ENCODE measurements at regions not wholly inside any gene's neighbourhood (a gene's known extent, or its start where the extent isn't known, plus 50 kb on each side); places are given as distances from the start of the nearest gene placed in this dataset.

- RAD21 ChIA-PET (ENCODE audit: low non-redundant PET in 1 of 2, low total read pairs in 2 of 2, uncharacterized antibody in 2 of 2, unreplicated experiment in 2 of 2): no interaction called here
These were observed 362.3 kb downstream of the WDR11 start for GRCh38 chr10:121213437-121213836.

More at GRCh38 chr10:121213437-121213836, 362.3 kb downstream of the WDR11 start:
- H3K4me1 ChIP-seq (ENCODE audit: control insufficient read depth in 1 of 2, insufficient read depth in 2 of 2, low read length in 2 of 2): no peaks in the 10 kb centered on the region
- H3K9ac ChIP-seq (ENCODE audit: low read length): no peak overlapping the region
- no peak overlapping the region for H3K4me3 ChIP-seq (replicated peaks in 1 of 2; ENCODE audit: low read depth in 1 of 2, low read length in 2 of 2)
- DNase-seq (ENCODE audit: low read depth, low spot score) (no peak), ATAC-seq (no peak)
- no peaks in the 10 kb centered on the region for H3K9me2 ChIP-seq (ENCODE audit: insufficient read depth)
- ChIA-PET CTCF (no interaction called here), POLR2A (no interaction called here)
- H2AFZ ChIP-seq (ENCODE audit: low read depth, low read length, poor library complexity, severe bottlenecking): no peak overlapping the region
- TF ChIP-seq ZBTB33 (IDR thresholded peaks at IDR 0.05; ENCODE audit: extremely low read depth, insufficient replicate concordance, low read length) (no peak), SIN3A (IDR thresholded peaks at IDR 0.05; ENCODE audit: low read depth) (no peak), SP1 (IDR thresholded peaks at IDR 0.05; ENCODE audit: low read depth) (no peak), ZFX (IDR thresholded peaks at IDR 0.05) (no peak), MAX (IDR thresholded peaks at IDR 0.05) (no peak), EGR1 (IDR thresholded peaks at IDR 0.05; ENCODE audit: low read depth) (no peak), ATF3 (IDR thresholded peaks at IDR 0.05) (no peak)
- H3K9me3 ChIP-seq (ENCODE audit: control insufficient read depth in 1 of 2, insufficient read depth in 1 of 2, low read depth in 1 of 2, low read length in 2 of 2): no peaks in the 10 kb centered on the region
- H3K79me2 ChIP-seq (ENCODE audit: insufficient read depth, low read length): no peaks in the 10 kb centered on the region
- no peak overlapping the region for H3K27ac ChIP-seq (ENCODE audit: low read depth, low read length)
- BruUV-seq (replicated peaks): no TSS peak
- intact Hi-C loops (cut with micrococcal nuclease): no loop called here
- H3K4me2 ChIP-seq (ENCODE audit: low read length): no peak overlapping the region
- no peaks in the 10 kb centered on the region for H3K36me3 ChIP-seq (ENCODE audit: control insufficient read depth in 1 of 2, insufficient read depth in 2 of 2, low read length in 2 of 2)
- H3K27me3 ChIP-seq (ENCODE audit: insufficient read depth, low read length): peaks cover 10% of the 10 kb centered on the region; the same call in 1 of the 2 replicates
- no peaks in the 10 kb centered on the region for H4K20me1 ChIP-seq (ENCODE audit: insufficient read depth)
